ENCODE measurements at regions not wholly inside any gene's neighbourhood (a gene's known extent, or its start where the extent isn't known, plus 50 kb on each side); places are given as distances from the start of the nearest gene placed in this dataset.

DNA sequence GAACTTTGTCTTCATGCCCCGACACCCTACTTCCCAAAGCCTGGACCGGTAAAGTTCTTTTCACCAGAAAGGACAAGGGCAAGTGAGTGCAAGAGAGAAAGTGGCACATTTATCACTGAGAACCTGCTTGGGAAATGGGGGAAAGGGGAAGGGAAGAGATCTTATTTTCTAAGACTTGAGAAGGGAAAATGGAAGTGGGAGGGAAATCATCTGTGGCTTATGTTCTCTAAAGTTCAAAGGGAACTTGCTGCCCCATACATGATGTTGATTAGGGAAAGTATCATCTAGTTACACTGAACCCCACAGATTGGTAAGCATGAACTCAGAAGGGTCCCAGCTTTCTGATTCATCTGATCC, 199.5 kb upstream of the LPP start:
- TF ChIP-seq CTCF (tag by site-specific recombination; IDR thresholded peaks at IDR 0.05) (no peak), ZNF394 (tag by site-specific recombination; IDR thresholded peaks at IDR 0.05; ENCODE audit: borderline replicate concordance) (no peak), PRDM1 (tag by site-specific recombination; IDR thresholded peaks at IDR 0.05) (0 out of 2 replicates have a peak, but pooled peaks have one; percentile 26), REST (tag by site-specific recombination; IDR thresholded peaks at IDR 0.05) (no peak), ZNF513 (tag by site-specific recombination; IDR thresholded peaks at IDR 0.05) (no peak), PRDM10 (tag by site-specific recombination; IDR thresholded peaks at IDR 0.05) (no peak)
- TF ChIP-seq, protein P1, sequence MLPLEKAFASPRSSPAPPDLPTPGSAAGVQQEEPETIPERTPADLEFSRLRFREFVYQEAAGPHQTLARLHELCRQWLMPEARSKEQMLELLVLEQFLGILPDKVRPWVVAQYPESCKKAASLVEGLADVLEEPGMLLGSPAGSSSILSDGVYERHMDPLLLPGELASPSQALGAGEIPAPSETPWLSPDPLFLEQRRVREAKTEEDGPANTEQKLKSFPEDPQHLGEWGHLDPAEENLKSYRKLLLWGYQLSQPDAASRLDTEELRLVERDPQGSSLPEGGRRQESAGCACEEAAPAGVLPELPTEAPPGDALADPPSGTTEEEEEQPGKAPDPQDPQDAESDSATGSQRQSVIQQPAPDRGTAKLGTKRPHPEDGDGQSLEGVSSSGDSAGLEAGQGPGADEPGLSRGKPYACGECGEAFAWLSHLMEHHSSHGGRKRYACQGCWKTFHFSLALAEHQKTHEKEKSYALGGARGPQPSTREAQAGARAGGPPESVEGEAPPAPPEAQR (tag by site-specific recombination; IDR thresholded peaks at IDR 0.05), result no peak
- TF ChIP-seq, protein P2, sequence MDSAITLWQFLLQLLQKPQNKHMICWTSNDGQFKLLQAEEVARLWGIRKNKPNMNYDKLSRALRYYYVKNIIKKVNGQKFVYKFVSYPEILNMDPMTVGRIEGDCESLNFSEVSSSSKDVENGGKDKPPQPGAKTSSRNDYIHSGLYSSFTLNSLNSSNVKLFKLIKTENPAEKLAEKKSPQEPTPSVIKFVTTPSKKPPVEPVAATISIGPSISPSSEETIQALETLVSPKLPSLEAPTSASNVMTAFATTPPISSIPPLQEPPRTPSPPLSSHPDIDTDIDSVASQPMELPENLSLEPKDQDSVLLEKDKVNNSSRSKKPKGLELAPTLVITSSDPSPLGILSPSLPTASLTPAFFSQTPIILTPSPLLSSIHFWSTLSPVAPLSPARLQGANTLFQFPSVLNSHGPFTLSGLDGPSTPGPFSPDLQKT (IDR thresholded peaks at IDR 0.05; ENCODE audit: borderline replicate concordance, low read depth, low read length), result no peak

All from HEK293 (cell line).